HepG2 (cell line): ENCODE measurements at regions not wholly inside any gene's neighbourhood (a gene's known extent, or its start where the extent isn't known, plus 50 kb on each side); places are given as distances from the start of the nearest gene placed in this dataset.
A peak's percentile ranks its signal among the peaks of the same experiment; 100 is the strongest.

Source experiments
- ATAC-seq: fragments of 200-7000 bp; cut with Tn5 transposase; 3 replicates; pipeline ENCODE4 v1.9.1; 2020; ENCODE audit warnings: mild to moderate bottlenecking, moderate library complexity
- BruUV-seq: library from RNA; stranded (reverse); fragments of 400-500 nt; replicated peaks from 2 replicates; lab custom pipeline; 2021; lab: Mats Ljungman, UMichigan
- CTCF ChIA-PET: fragments of 300-600 bp; formaldehyde crosslinking; extraction: SDS; loops from one replicate; lab custom pipeline; 2021; ENCODE audit warnings: low total read pairs, inconsistent platforms, low intra/inter-chr PET ratio; lab: Yijun Ruan, JAX
- POLR2A ChIA-PET: fragments of 350-600 bp; sonication (Branson Sonifier 250); formaldehyde crosslinking; loops from one replicate; lab custom pipeline; 2020; ENCODE audit warnings: antibody characterized with exemption, inconsistent platforms; lab: Yijun Ruan, JAX
- DNase-seq: peaks from one replicate; pipeline ENCODE4 v3.0.0-alpha.2; 2015; ENCODE audit warnings: low spot score
- FAIRE-seq: peaks from 3 replicates; lab custom pipeline; 2011; peaks lifted over from hg19 to GRCh38; lab: Jason Lieb, UNC
- H2AFZ ChIP-seq: one replicate; pipeline ENCODE4 v1.6.1; 2011; ENCODE audit warnings: low read length, inconsistent platforms
- H3K27ac ChIP-seq: fragments of 300-600 bp; 3 replicates; pipeline ENCODE4 v1.8.0; 2011; ENCODE audit warnings: mixed run types, mild to moderate bottlenecking, mixed read lengths, low read length, inconsistent platforms; ENCODE audit not compliant: insufficient read depth; ENCODE audit errors: extremely low read length
- H3K27me3 ChIP-seq, 2 experiments: fragments of 200-600 bp in 1 of 2; 2 replicates in 1 of 2; 3 replicates in 1 of 2; pipeline versions ENCODE4 v1.6.0 to v1.8.0; 2011; ENCODE audit warnings: low read length in 2 of 2, mild to moderate bottlenecking in 2 of 2, moderate library complexity in 2 of 2, inconsistent platforms in 1 of 2; ENCODE audit not compliant: insufficient read depth in 2 of 2, control insufficient read depth in 1 of 2
- H3K36me3 ChIP-seq, 2 experiments: fragments of 200-600 bp in 1 of 2; replicated peaks in 1 of 2; 2 replicates in 1 of 2; 3 replicates in 1 of 2; pipeline versions ENCODE4 v1.5.1 to v1.8.0; 2011; ENCODE audit warnings: low read length in 2 of 2, inconsistent platforms in 1 of 2; ENCODE audit not compliant: insufficient read depth in 2 of 2, control insufficient read depth in 1 of 2
- H3K4me1 ChIP-seq: 2 replicates; pipeline ENCODE4 v1.5.1; 2012; ENCODE audit warnings: low read length, inconsistent platforms; ENCODE audit not compliant: insufficient read depth
- H3K4me2 ChIP-seq: 2 replicates; pipeline ENCODE4 v1.6.0; 2011; ENCODE audit warnings: low read depth, low read length, inconsistent platforms
- H3K4me3 ChIP-seq, 3 experiments: fragments of 200-600 bp in 1 of 3; sonication (generic), shearing (Covaris generic) in 1 of 3; replicated peaks in 1 of 3; 2 replicates each; pipeline ENCODE4 v1.5.1; 2011 to 2016; ENCODE audit warnings: low read length in 3 of 3, inconsistent platforms in 2 of 3, low read depth in 2 of 3, mild to moderate bottlenecking in 2 of 3, control low read depth in 1 of 3, mixed read lengths in 1 of 3; ENCODE audit not compliant: insufficient read depth in 1 of 3
- H3K79me2 ChIP-seq: one replicate; pipeline ENCODE4 v1.6.1; 2011; ENCODE audit warnings: low read length, inconsistent platforms; ENCODE audit not compliant: insufficient read depth
- H3K9ac ChIP-seq: 2 replicates; pipeline ENCODE4 v1.6.0; 2011; ENCODE audit warnings: mild to moderate bottlenecking, low read depth, low read length, inconsistent platforms; ENCODE audit not compliant: insufficient read depth
- H3K9me3 ChIP-seq: 2 replicates; pipeline ENCODE4 v1.5.1; 2012; ENCODE audit warnings: mild to moderate bottlenecking, low read length
- H4K20me1 ChIP-seq: 2 replicates; pipeline ENCODE4 v1.6.0; 2011; ENCODE audit warnings: inconsistent platforms, mild to moderate bottlenecking, low read length, moderate library complexity; ENCODE audit not compliant: insufficient read depth
- ATF7-NPFF ChIP-seq: sonication (generic); formaldehyde crosslinking; IDR thresholded peaks from 2 replicates; pipeline ENCODE4 v1.8.1; 2023; ENCODE audit warnings: mild to moderate bottlenecking, low read depth, missing genetic modification reagents, moderate library complexity
- DPF2 ChIP-seq: sonication (generic); formaldehyde crosslinking; IDR thresholded peaks from 2 replicates; pipeline ENCODE4 v1.4.0; 2020; ENCODE audit warnings: mild to moderate bottlenecking, low read depth, missing genetic modification reagents, borderline replicate concordance
- IRF9 ChIP-seq: sonication (generic); formaldehyde crosslinking; IDR thresholded peaks from 2 replicates; pipeline ENCODE4 v1.8.0; 2022; ENCODE audit warnings: missing genetic modification reagents, mild to moderate bottlenecking, borderline replicate concordance
- KDM6A ChIP-seq: IDR thresholded peaks from 2 replicates; pipeline ENCODE4 v1.6.1; 2016; ENCODE audit warnings: low read depth
- MBD4 ChIP-seq: IDR thresholded peaks from 2 replicates; pipeline ENCODE4 v1.6.1; 2012; ENCODE audit warnings: low read length, inconsistent platforms, borderline replicate concordance
- MTERF4 ChIP-seq: sonication (generic); formaldehyde crosslinking; IDR thresholded peaks from 2 replicates; pipeline ENCODE4 v1.8.0; 2023; ENCODE audit warnings: mild to moderate bottlenecking, missing genetic modification reagents
- MXD3 ChIP-seq: IDR thresholded peaks from 2 replicates; pipeline ENCODE4 v1.6.1; 2016; ENCODE audit warnings: mild to moderate bottlenecking, missing biosample characterization, missing genetic modification reagents
- PBX3 ChIP-seq: sonication (generic); formaldehyde crosslinking; IDR thresholded peaks from 2 replicates; pipeline ENCODE4 v1.8.1; 2023; ENCODE audit warnings: missing genetic modification reagents, inconsistent platforms, borderline replicate concordance
- PITX1 ChIP-seq: sonication (generic); formaldehyde crosslinking; IDR thresholded peaks from 2 replicates; pipeline ENCODE4 v1.5.1; 2020; ENCODE audit warnings: mild to moderate bottlenecking, missing genetic modification reagents
- REL ChIP-seq: sonication (generic); formaldehyde crosslinking; conservative IDR thresholded peaks from 2 replicates; pipeline ENCODE4 v1.8.0; 2022; ENCODE audit warnings: mild to moderate bottlenecking, missing genetic modification reagents, moderate library complexity
- THYN1 ChIP-seq: sonication (generic); formaldehyde crosslinking; IDR thresholded peaks from 2 replicates; pipeline ENCODE4 v1.8.1; 2023; ENCODE audit warnings: low read depth, mild to moderate bottlenecking, moderate library complexity, missing genetic modification reagents, borderline replicate concordance
- ZBTB38 ChIP-seq: sonication (generic); formaldehyde crosslinking; IDR thresholded peaks from 2 replicates; pipeline ENCODE4 v1.5.1; 2020; ENCODE audit warnings: mild to moderate bottlenecking, missing genetic modification reagents
- ZNF121 ChIP-seq: sonication (generic); formaldehyde crosslinking; IDR thresholded peaks from 2 replicates; pipeline ENCODE4 v1.5.0; 2020; ENCODE audit warnings: mild to moderate bottlenecking, missing genetic modification reagents
- ZNF180 ChIP-seq: sonication (generic); formaldehyde crosslinking; IDR thresholded peaks from 2 replicates; pipeline ENCODE4 v1.4.0; 2020; ENCODE audit warnings: low read depth, missing genetic modification reagents, borderline replicate concordance
- ZNF280B ChIP-seq: sonication (generic); formaldehyde crosslinking; IDR thresholded peaks from 2 replicates; pipeline ENCODE4 v1.5.0; 2020; ENCODE audit warnings: missing genetic modification reagents, mild to moderate bottlenecking, borderline replicate concordance
- ZNF570 ChIP-seq: sonication (generic); formaldehyde crosslinking; IDR thresholded peaks from 2 replicates; pipeline ENCODE4 v1.4.0; 2020; ENCODE audit warnings: mild to moderate bottlenecking, missing genetic modification reagents, borderline replicate concordance
- ZNF607 ChIP-seq: sonication (generic); formaldehyde crosslinking; IDR thresholded peaks from 2 replicates; pipeline ENCODE4 v1.5.1; 2020; ENCODE audit warnings: missing genetic modification reagents, mild to moderate bottlenecking, borderline replicate concordance
- ZNF670 ChIP-seq: sonication (generic); formaldehyde crosslinking; IDR thresholded peaks from 2 replicates; pipeline ENCODE4 v1.8.0; 2022; ENCODE audit warnings: mild to moderate bottlenecking, missing genetic modification reagents, borderline replicate concordance
- ZNF672 ChIP-seq: sonication (generic); formaldehyde crosslinking; IDR thresholded peaks from 2 replicates; pipeline ENCODE4 v1.8.1; 2022; ENCODE audit warnings: missing genetic modification reagents
- ZNF839 ChIP-seq: sonication (generic); formaldehyde crosslinking; IDR thresholded peaks from 2 replicates; pipeline ENCODE4 v1.4.0; 2020; ENCODE audit warnings: missing genetic modification reagents, mild to moderate bottlenecking, borderline replicate concordance
- WGBS: methylation state at CpG from one replicate; pipeline ENCODE4 v1.1.6; 2017; ENCODE audit warnings: low lambda C conversion rate; 5-methylcytosine and 5-hydroxymethylcytosine counted together
- in situ Hi-C: cut with HindIII; loops from 2 replicates; pipeline ENCODE4 v1.10.0; 2017; ENCODE audit warnings: low pct_unique_long_range_greater_than_20kb; ENCODE audit not compliant: extremely low pct_ligation_motif_present
- intact Hi-C: fragments of 100-400 bp; cut with micrococcal nuclease; formaldehyde crosslinking; loops from one replicate; pipeline ENCODE4 v1.10.0; 2022; ENCODE audit not compliant: unreplicated experiment

- H3K4me1 ChIP-seq, result no peaks in the 10 kb centered on the region
- no peak for ATAC-seq
- POLR2A ChIA-PET, result no interaction called here
- no peak for TF ChIP-seq KDM6A
- TF ChIP-seq ZNF280B (CRISPR knock-in tag), result no peak
- TF ChIP-seq ZNF607 (CRISPR knock-in tag), result no peak
- no peak for TF ChIP-seq IRF9 (CRISPR knock-in tag)
- TF ChIP-seq ATF7-NPFF, result no peak
- TF ChIP-seq ZNF121 (CRISPR knock-in tag), result no peak
- no peak for TF ChIP-seq REL (CRISPR knock-in tag)
- no peak for TF ChIP-seq ZNF672 (CRISPR knock-in tag)
- no peak for TF ChIP-seq THYN1
- TF ChIP-seq PBX3 (CRISPR knock-in tag), result no peak
- no peak for TF ChIP-seq ZBTB38 (CRISPR knock-in tag)
- no peak for TF ChIP-seq ZNF839
- no peak for TF ChIP-seq MXD3 (CRISPR knock-in tag)
- no peak for TF ChIP-seq PITX1 (CRISPR knock-in tag)
- TF ChIP-seq DPF2 (CRISPR knock-in tag), result no peak
- no peak for TF ChIP-seq ZNF570 (CRISPR knock-in tag)
- no peak for TF ChIP-seq ZNF670
- no peak for TF ChIP-seq ZNF180 (CRISPR knock-in tag)
- no peak for TF ChIP-seq MBD4
- no peak for TF ChIP-seq MTERF4 (CRISPR knock-in tag)
- no peak overlapping the region for H3K4me3 ChIP-seq
- no peaks in the 10 kb centered on the region for H3K36me3 ChIP-seq
- intact Hi-C loops, result no loop called here
- WGBS, result 7% methylated on average over 2 of the region's 2 CpGs
- no peaks in the 10 kb centered on the region for H4K20me1 ChIP-seq
- no peak overlapping the region for H3K9ac ChIP-seq
- in situ Hi-C loops, result no loop called here
- FAIRE-seq, result no peak
- peak; percentile 40 for DNase-seq
- BruUV-seq, result no TSS peak
- no peak overlapping the region for H2AFZ ChIP-seq
- no peaks in the 10 kb centered on the region for H3K79me2 ChIP-seq
- CTCF ChIA-PET, result no interaction called here
- H3K9me3 ChIP-seq, result no peaks in the 10 kb centered on the region
- no peak overlapping the region for H3K27ac ChIP-seq
- no peak overlapping the region for H3K4me2 ChIP-seq
- no peaks in the 10 kb centered on the region for H3K27me3 ChIP-seq
Measured at GRCh38 chr3:109927161-109927560, 589.8 kb upstream of the DPPA4 start.
